ENCODE measurements at regions not wholly inside any gene's neighbourhood (a gene's known extent, or its start where the extent isn't known, plus 50 kb on each side); places are given as distances from the start of the nearest gene placed in this dataset.

DNA sequence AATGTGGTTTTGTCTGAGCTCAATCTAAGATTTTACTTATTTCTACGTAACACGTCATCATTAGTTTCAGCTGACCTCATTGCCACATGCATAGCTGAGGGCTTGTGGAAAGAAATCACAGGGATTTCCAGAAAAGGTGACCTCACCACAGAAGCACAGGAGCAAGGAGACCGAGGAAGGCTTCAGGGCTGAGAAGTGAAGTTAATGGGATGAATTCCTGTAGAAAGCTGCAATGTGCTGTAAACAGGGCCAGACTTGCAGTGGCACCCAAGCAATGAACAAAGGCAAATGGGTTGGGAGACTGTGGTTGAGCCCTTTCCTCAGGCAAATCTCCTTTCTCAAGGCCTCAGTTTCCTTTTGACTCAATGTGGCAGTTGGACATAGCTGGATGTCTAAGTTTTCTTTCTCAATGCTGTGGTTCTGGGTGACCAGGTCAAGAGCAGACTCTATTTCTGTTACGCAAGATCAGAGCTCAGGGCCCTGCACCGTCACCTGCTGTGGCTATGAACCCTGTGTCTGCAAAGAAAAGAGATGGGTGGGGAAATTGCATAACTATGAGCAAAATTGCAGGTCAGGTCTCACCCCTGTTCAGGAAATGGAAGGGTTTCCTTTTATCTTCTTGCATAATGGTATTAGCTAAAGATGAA lies 252.2 kb upstream of the TBL1XR1 start:
- TF ChIP-seq, protein P1, sequence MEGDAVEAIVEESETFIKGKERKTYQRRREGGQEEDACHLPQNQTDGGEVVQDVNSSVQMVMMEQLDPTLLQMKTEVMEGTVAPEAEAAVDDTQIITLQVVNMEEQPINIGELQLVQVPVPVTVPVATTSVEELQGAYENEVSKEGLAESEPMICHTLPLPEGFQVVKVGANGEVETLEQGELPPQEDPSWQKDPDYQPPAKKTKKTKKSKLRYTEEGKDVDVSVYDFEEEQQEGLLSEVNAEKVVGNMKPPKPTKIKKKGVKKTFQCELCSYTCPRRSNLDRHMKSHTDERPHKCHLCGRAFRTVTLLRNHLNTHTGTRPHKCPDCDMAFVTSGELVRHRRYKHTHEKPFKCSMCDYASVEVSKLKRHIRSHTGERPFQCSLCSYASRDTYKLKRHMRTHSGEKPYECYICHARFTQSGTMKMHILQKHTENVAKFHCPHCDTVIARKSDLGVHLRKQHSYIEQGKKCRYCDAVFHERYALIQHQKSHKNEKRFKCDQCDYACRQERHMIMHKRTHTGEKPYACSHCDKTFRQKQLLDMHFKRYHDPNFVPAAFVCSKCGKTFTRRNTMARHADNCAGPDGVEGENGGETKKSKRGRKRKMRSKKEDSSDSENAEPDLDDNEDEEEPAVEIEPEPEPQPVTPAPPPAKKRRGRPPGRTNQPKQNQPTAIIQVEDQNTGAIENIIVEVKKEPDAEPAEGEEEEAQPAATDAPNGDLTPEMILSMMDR (conservative IDR thresholded peaks at IDR 0.05) = no peak
- TF ChIP-seq ZFX (IDR thresholded peaks at IDR 0.05) = no peak

Measured in C4-2B (cell line).